BLaER1 treated with 17β-estradiol and CSF1 and Interleukin-3, amounts not matched to agents 10 nM and 100 nM (cell line): ENCODE measurements at regions not wholly inside any gene's neighbourhood (a gene's known extent, or its start where the extent isn't known, plus 50 kb on each side); places are given as distances from the start of the nearest gene placed in this dataset.

ENCODE experiments used
- H3K27ac ChIP-seq, 11 experiments: shearing (Covaris generic); formaldehyde crosslinking; 2 replicates each; pipeline ENCODE4 v1.8.1; 2022
- H3K27me3 ChIP-seq, 11 experiments: shearing (Covaris generic); formaldehyde crosslinking; 2 replicates each; pipeline ENCODE4 v1.8.1; 2022
- H3K36me3 ChIP-seq, 11 experiments: shearing (Covaris generic); formaldehyde crosslinking; 2 replicates each; pipeline ENCODE4 v1.8.1; 2022
- H3K4me1 ChIP-seq, 10 experiments: shearing (Covaris generic); formaldehyde crosslinking; 2 replicates each; pipeline ENCODE4 v1.8.1; 2022
- H3K4me2 ChIP-seq, 11 experiments: shearing (Covaris generic); formaldehyde crosslinking; 2 replicates each; pipeline ENCODE4 v1.8.1; 2022
- H3K4me3 ChIP-seq, 10 experiments: shearing (Covaris generic); formaldehyde crosslinking; 2 replicates each; pipeline ENCODE4 v1.8.1; 2022
- H3K9ac ChIP-seq, 11 experiments: shearing (Covaris generic); formaldehyde crosslinking; 2 replicates each; pipeline ENCODE4 v1.8.1; 2022
- H3K9me3 ChIP-seq, 11 experiments: shearing (Covaris generic); formaldehyde crosslinking; replicated peaks in 1 of 11; 2 replicates each; pipeline ENCODE4 v1.8.1; 2022
- H4K20me1 ChIP-seq, 11 experiments: shearing (Covaris generic); formaldehyde crosslinking; 2 replicates each; pipeline ENCODE4 v1.8.1; 2022
- Cebpa-rat ChIP-seq, 11 experiments: shearing (Covaris generic); IDR thresholded peaks; 2 replicates each; pipeline ENCODE4 v1.8.1; 2022

GRCh38 chr9:16335788-16336580, 534.5 kb downstream of the BNC2 start:
- Histone ChIP-seq H3K9ac (no peak overlapping the region; a peak in 1 of 22 replicates), H3K27ac (peak overlapping the region in 2 of 11 experiments; percentile 37 to 58; a peak in 3 of 22 replicates), H4K20me1 (no peaks in the 10 kb centered on the region), H3K27me3 (no peaks in the 10 kb centered on the region), H3K9me3 (no peaks in the 10 kb centered on the region), H3K4me1 (peaks cover 5 to 43% (median 11%) of the 10 kb centered on the region in 10 experiments; a peak in 13 of 20 replicates), H3K36me3 (no peaks in the 10 kb centered on the region), H3K4me3 (no peak overlapping the region), H3K4me2 (peak overlapping the region in 5 of 11 experiments; percentile 8 to 54 (median 47); a peak in 9 of 22 replicates)
- no peak for TF ChIP-seq Cebpa-rat (IDR thresholded peaks at IDR 0.05)

GRCh38 chr9:16336833-16337232, 533.6 kb downstream of the BNC2 start:
- H3K27me3 ChIP-seq = no peaks in the 10 kb centered on the region
- no peaks in the 10 kb centered on the region for H3K36me3 ChIP-seq
- H3K27ac ChIP-seq = peak overlapping the region in 2 of 11 experiments; percentile 13 to 37; a peak in 2 of 22 replicates
- peak overlapping the region in 1 of 11 experiments; percentile 51; a peak in 3 of 22 replicates for H3K4me2 ChIP-seq
- no peak overlapping the region for H3K4me3 ChIP-seq
- no peak for TF ChIP-seq Cebpa-rat (IDR thresholded peaks at IDR 0.05)
- H3K9ac ChIP-seq = no peak overlapping the region
- 0 out of 22 replicates have a peak, but pooled peaks cover 0 to 4% (median 0%) of the 10 kb centered on the region in 11 experiments for H3K9me3 ChIP-seq
- no peaks in the 10 kb centered on the region for H4K20me1 ChIP-seq
- peaks cover 5 to 43% (median 11%) of the 10 kb centered on the region in 10 experiments; a peak in 13 of 20 replicates for H3K4me1 ChIP-seq

GRCh38 chr9:16337322-16338029, 533.0 kb downstream of the BNC2 start:
- H3K4me1 ChIP-seq = peaks cover 5 to 43% (median 11%) of the 10 kb centered on the region in 10 experiments; a peak in 13 of 20 replicates
- H3K27me3 ChIP-seq = no peaks in the 10 kb centered on the region
- no peak overlapping the region for H3K9ac ChIP-seq
- H3K4me3 ChIP-seq = no peak overlapping the region
- H3K27ac ChIP-seq = no peak overlapping the region; a peak in 1 of 22 replicates
- 0 out of 22 replicates have a peak, but pooled peaks cover 0 to 4% (median 0%) of the 10 kb centered on the region in 11 experiments for H3K9me3 ChIP-seq
- TF ChIP-seq Cebpa-rat (IDR thresholded peaks at IDR 0.05) = no peak
- peak overlapping the region in 8 of 11 experiments; percentile 0 to 51 (median 25); a peak in 12 of 22 replicates for H3K4me2 ChIP-seq
- no peaks in the 10 kb centered on the region for H3K36me3 ChIP-seq
- H4K20me1 ChIP-seq = no peaks in the 10 kb centered on the region

GRCh38 chr9:16341177-16341576, 529.3 kb downstream of the BNC2 start:
- Histone ChIP-seq H3K27ac (no peak overlapping the region), H3K36me3 (no peaks in the 10 kb centered on the region), H3K4me2 (no peak overlapping the region)

GRCh38 chr9:16342246-16343020, 528.0 kb downstream of the BNC2 start:
- H3K9me3 ChIP-seq = peaks cover 0 to 4% (median 0%) of the 10 kb centered on the region in 11 experiments; a peak in 1 of 22 replicates
- H3K27me3 ChIP-seq = no peaks in the 10 kb centered on the region
- H4K20me1 ChIP-seq = no peaks in the 10 kb centered on the region
- no peak overlapping the region for H3K4me3 ChIP-seq
- TF ChIP-seq Cebpa-rat (IDR thresholded peaks at IDR 0.05) = no peak
- peaks cover 5 to 37% (median 14%) of the 10 kb centered on the region in 10 experiments; a peak in 14 of 20 replicates for H3K4me1 ChIP-seq
- no peaks in the 10 kb centered on the region for H3K36me3 ChIP-seq
- H3K4me2 ChIP-seq = peak overlapping the region in 1 of 11 experiments; percentile 0; a peak in 1 of 22 replicates
- no peak overlapping the region for H3K27ac ChIP-seq
- no peak overlapping the region for H3K9ac ChIP-seq

More at GRCh38 chr9:16341177-16341576, 529.3 kb downstream of the BNC2 start:
- Histone ChIP-seq H3K27me3 (no peaks in the 10 kb centered on the region), H3K4me3 (no peak overlapping the region), H4K20me1 (no peaks in the 10 kb centered on the region), H3K9me3 (0 out of 22 replicates have a peak, but pooled peaks cover 0 to 4% (median 0%) of the 10 kb centered on the region in 11 experiments), H3K9ac (no peak overlapping the region), H3K4me1 (peaks cover 5 to 42% (median 12%) of the 10 kb centered on the region in 10 experiments; a peak in 14 of 20 replicates)
- no peak for TF ChIP-seq Cebpa-rat (IDR thresholded peaks at IDR 0.05)

GRCh38 chr9:16343249-16344237, 526.9 kb downstream of the BNC2 start:
- TF ChIP-seq Cebpa-rat (IDR thresholded peaks at IDR 0.05) = no peak
- no peak overlapping the region for H3K27ac ChIP-seq
- H3K9me3 ChIP-seq = peaks cover 0 to 4% (median 0%) of the 10 kb centered on the region in 11 experiments; a peak in 2 of 22 replicates
- H3K27me3 ChIP-seq = no peaks in the 10 kb centered on the region
- H3K4me3 ChIP-seq = no peak overlapping the region
- no peak overlapping the region for H3K4me2 ChIP-seq
- no peaks in the 10 kb centered on the region for H3K36me3 ChIP-seq
- peaks cover 0 to 28% (median 10%) of the 10 kb centered on the region in 10 experiments; a peak in 16 of 20 replicates for H3K4me1 ChIP-seq
- H4K20me1 ChIP-seq = no peaks in the 10 kb centered on the region
- H3K9ac ChIP-seq = no peak overlapping the region

- H3K27me3 ChIP-seq = no peaks in the 10 kb centered on the region
- peaks cover 0 to 4% (median 0%) of the 10 kb centered on the region in 11 experiments; a peak in 2 of 22 replicates for H3K9me3 ChIP-seq
- TF ChIP-seq Cebpa-rat (IDR thresholded peaks at IDR 0.05) = no peak
- H3K36me3 ChIP-seq = no peaks in the 10 kb centered on the region
- H3K4me1 ChIP-seq = peaks cover 7 to 34% (median 16%) of the 10 kb centered on the region in 10 experiments; a peak in 19 of 20 replicates
- 0 out of 22 replicates have a peak overlapping the region, but pooled peaks of 1 of the 11 experiments have one; percentile 55 for H3K4me2 ChIP-seq
- no peak overlapping the region for H3K4me3 ChIP-seq
- no peaks in the 10 kb centered on the region for H4K20me1 ChIP-seq
- no peak overlapping the region for H3K9ac ChIP-seq
- no peak overlapping the region; a peak in 1 of 22 replicates for H3K27ac ChIP-seq
These were observed 526.1 kb downstream of the BNC2 start for GRCh38 chr9:16344343-16344742.
